ENCODE measurements at regions not wholly inside any gene's neighbourhood (a gene's known extent, or its start where the extent isn't known, plus 50 kb on each side); places are given as distances from the start of the nearest gene placed in this dataset.

DNA sequence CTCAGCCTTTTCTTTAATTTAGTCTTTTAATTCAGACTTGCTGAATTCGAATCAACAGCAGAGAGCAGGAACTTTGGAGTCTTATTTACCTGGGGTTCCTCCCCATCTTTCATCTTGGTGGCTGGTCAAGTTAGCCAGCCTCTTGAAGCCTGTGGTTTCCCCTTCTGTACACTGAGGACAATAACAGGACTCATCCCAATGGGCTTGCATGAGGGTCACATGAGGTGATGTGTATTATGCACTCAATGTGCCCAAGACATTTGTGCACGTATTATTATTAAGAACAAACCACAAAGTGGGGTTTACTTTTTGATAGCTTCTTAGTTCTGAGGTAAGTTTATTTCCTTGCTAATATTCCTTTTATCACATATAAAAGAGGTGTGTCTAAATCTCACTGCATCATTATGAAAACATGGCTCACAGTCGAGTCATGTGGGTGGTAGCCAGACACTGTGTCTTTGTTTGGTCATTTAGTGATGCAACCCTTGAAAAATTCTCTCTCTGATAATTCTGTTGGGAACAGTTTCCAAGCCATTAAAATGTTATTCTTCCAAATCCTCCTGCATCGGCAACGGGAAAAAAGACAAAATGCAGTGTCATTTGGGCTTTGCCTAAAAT, 86.5 kb upstream of the GRB10 start:
- TF ChIP-seq, protein P1, sequence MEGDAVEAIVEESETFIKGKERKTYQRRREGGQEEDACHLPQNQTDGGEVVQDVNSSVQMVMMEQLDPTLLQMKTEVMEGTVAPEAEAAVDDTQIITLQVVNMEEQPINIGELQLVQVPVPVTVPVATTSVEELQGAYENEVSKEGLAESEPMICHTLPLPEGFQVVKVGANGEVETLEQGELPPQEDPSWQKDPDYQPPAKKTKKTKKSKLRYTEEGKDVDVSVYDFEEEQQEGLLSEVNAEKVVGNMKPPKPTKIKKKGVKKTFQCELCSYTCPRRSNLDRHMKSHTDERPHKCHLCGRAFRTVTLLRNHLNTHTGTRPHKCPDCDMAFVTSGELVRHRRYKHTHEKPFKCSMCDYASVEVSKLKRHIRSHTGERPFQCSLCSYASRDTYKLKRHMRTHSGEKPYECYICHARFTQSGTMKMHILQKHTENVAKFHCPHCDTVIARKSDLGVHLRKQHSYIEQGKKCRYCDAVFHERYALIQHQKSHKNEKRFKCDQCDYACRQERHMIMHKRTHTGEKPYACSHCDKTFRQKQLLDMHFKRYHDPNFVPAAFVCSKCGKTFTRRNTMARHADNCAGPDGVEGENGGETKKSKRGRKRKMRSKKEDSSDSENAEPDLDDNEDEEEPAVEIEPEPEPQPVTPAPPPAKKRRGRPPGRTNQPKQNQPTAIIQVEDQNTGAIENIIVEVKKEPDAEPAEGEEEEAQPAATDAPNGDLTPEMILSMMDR (IDR thresholded peaks at IDR 0.05): no peak
- no peak for TF ChIP-seq POLR2A (IDR thresholded peaks at IDR 0.05)
